Duodenal mucosa (tissue), 2 donors: ENCODE measurements at regions not wholly inside any gene's neighbourhood (a gene's known extent, or its start where the extent isn't known, plus 50 kb on each side); places are given as distances from the start of the nearest gene placed in this dataset.

Source experiments
- H3K27ac ChIP-seq: one replicate; pipeline ENCODE4 v1.7.0; 2013; ENCODE audit warnings: low read depth, low read length
- H3K27me3 ChIP-seq, 2 donors: one replicate each; pipeline ENCODE4 v1.7.0; 2013; ENCODE audit warnings: low read length in 2 of 2, control low read depth in 1 of 2; ENCODE audit not compliant: insufficient read depth in 2 of 2, control insufficient read depth in 1 of 2
- H3K36me3 ChIP-seq, 2 donors: one replicate each; pipeline ENCODE4 v1.7.0; 2013; ENCODE audit warnings: low read length in 2 of 2, control low read depth in 1 of 2; ENCODE audit not compliant: insufficient read depth in 2 of 2, control insufficient read depth in 1 of 2
- H3K4me1 ChIP-seq, 2 donors: one replicate each; pipeline ENCODE4 v1.7.0; 2013; ENCODE audit warnings: low read length in 2 of 2, control low read depth in 1 of 2; ENCODE audit not compliant: insufficient read depth in 2 of 2, control insufficient read depth in 1 of 2
- H3K4me3 ChIP-seq, 2 donors: one replicate each; pipeline ENCODE4 v1.7.0; 2013; ENCODE audit warnings: low read length in 2 of 2, low read depth in 1 of 2
- H3K9ac ChIP-seq, 2 donors: one replicate each; pipeline ENCODE4 v1.7.0; 2013; ENCODE audit warnings: low read length in 2 of 2, low read depth in 1 of 2
- H3K9me3 ChIP-seq, 2 donors: one replicate each; pipeline ENCODE4 v1.7.0; 2013; ENCODE audit warnings: low read length in 2 of 2, control low read depth in 1 of 2; ENCODE audit not compliant: control insufficient read depth in 1 of 2

GRCh38 chr1:195973311-195973904, 634.8 kb downstream of the KCNT2 start:
- Histone ChIP-seq H3K4me3 (no peak overlapping the region), H3K4me1 (no peaks in the 10 kb centered on the region), H3K27ac (no peak overlapping the region), H3K9me3 (no peaks in the 10 kb centered on the region), H3K36me3 (no peaks in the 10 kb centered on the region), H3K9ac (no peak overlapping the region), H3K27me3 (no peaks in the 10 kb centered on the region)

GRCh38 chr1:195971589-195971988, 636.7 kb downstream of the KCNT2 start:
- Histone ChIP-seq H3K4me1 (no peaks in the 10 kb centered on the region), H3K9me3 (no peaks in the 10 kb centered on the region), H3K9ac (no peak overlapping the region), H3K4me3 (no peak overlapping the region), H3K27me3 (no peaks in the 10 kb centered on the region), H3K27ac (no peak overlapping the region), H3K36me3 (no peaks in the 10 kb centered on the region)

- H3K9ac ChIP-seq: no peak overlapping the region
- no peaks in the 10 kb centered on the region for H3K27me3 ChIP-seq
- no peaks in the 10 kb centered on the region for H3K36me3 ChIP-seq
- no peak overlapping the region for H3K27ac ChIP-seq
- H3K4me3 ChIP-seq: no peak overlapping the region
- no peaks in the 10 kb centered on the region for H3K9me3 ChIP-seq
- H3K4me1 ChIP-seq: no peaks in the 10 kb centered on the region
These were observed 638.0 kb downstream of the KCNT2 start for GRCh38 chr1:195970209-195970608.

- Histone ChIP-seq H3K4me1 (no peaks in the 10 kb centered on the region), H3K4me3 (no peak overlapping the region), H3K36me3 (no peaks in the 10 kb centered on the region), H3K9ac (no peak overlapping the region), H3K27ac (no peak overlapping the region), H3K9me3 (no peaks in the 10 kb centered on the region), H3K27me3 (no peaks in the 10 kb centered on the region)
These were observed 642.8 kb downstream of the KCNT2 start for GRCh38 chr1:195965475-195965874.

GRCh38 chr1:195965036-195965435, 643.2 kb downstream of the KCNT2 start:
- H3K9ac ChIP-seq: no peak overlapping the region
- H3K9me3 ChIP-seq: no peaks in the 10 kb centered on the region
- H3K27ac ChIP-seq: no peak overlapping the region
- H3K4me3 ChIP-seq: no peak overlapping the region
- H3K4me1 ChIP-seq: no peaks in the 10 kb centered on the region
- H3K27me3 ChIP-seq: no peaks in the 10 kb centered on the region
- H3K36me3 ChIP-seq: no peaks in the 10 kb centered on the region

GRCh38 chr1:195964516-195964915, 643.7 kb downstream of the KCNT2 start:
- no peaks in the 10 kb centered on the region for H3K4me1 ChIP-seq
- H3K9me3 ChIP-seq: no peaks in the 10 kb centered on the region
- no peaks in the 10 kb centered on the region for H3K36me3 ChIP-seq
- no peaks in the 10 kb centered on the region for H3K27me3 ChIP-seq
- no peak overlapping the region for H3K4me3 ChIP-seq
- H3K27ac ChIP-seq: no peak overlapping the region
- no peak overlapping the region for H3K9ac ChIP-seq

- Histone ChIP-seq H3K4me3 (no peak overlapping the region), H3K36me3 (no peaks in the 10 kb centered on the region), H3K4me1 (no peaks in the 10 kb centered on the region), H3K27ac (no peak overlapping the region), H3K9me3 (no peaks in the 10 kb centered on the region), H3K9ac (no peak overlapping the region), H3K27me3 (no peaks in the 10 kb centered on the region)
These were observed 646.2 kb downstream of the KCNT2 start for GRCh38 chr1:195962051-195962450.

GRCh38 chr1:195960580-195960979, 647.7 kb downstream of the KCNT2 start:
- H3K4me1 ChIP-seq: no peaks in the 10 kb centered on the region
- no peaks in the 10 kb centered on the region for H3K27me3 ChIP-seq
- no peak overlapping the region for H3K27ac ChIP-seq
- no peak overlapping the region for H3K9ac ChIP-seq
- H3K9me3 ChIP-seq: no peaks in the 10 kb centered on the region
- H3K4me3 ChIP-seq: no peak overlapping the region
- H3K36me3 ChIP-seq: no peaks in the 10 kb centered on the region

GRCh38 chr1:195958131-195958530, 650.1 kb downstream of the KCNT2 start:
- no peak overlapping the region for H3K9ac ChIP-seq
- no peak overlapping the region for H3K27ac ChIP-seq
- H3K4me1 ChIP-seq: no peaks in the 10 kb centered on the region
- no peaks in the 10 kb centered on the region for H3K27me3 ChIP-seq
- H3K36me3 ChIP-seq: no peaks in the 10 kb centered on the region
- H3K9me3 ChIP-seq: no peaks in the 10 kb centered on the region
- H3K4me3 ChIP-seq: no peak overlapping the region

GRCh38 chr1:195956845-195957244, 651.4 kb downstream of the KCNT2 start:
- H3K9me3 ChIP-seq: no peaks in the 10 kb centered on the region
- H3K27me3 ChIP-seq: no peaks in the 10 kb centered on the region
- no peak overlapping the region for H3K27ac ChIP-seq
- H3K36me3 ChIP-seq: no peaks in the 10 kb centered on the region
- no peaks in the 10 kb centered on the region for H3K4me1 ChIP-seq
- no peak overlapping the region for H3K4me3 ChIP-seq
- no peak overlapping the region for H3K9ac ChIP-seq

GRCh38 chr1:195954848-195955247, 653.4 kb downstream of the KCNT2 start:
- Histone ChIP-seq H3K4me3 (no peak overlapping the region), H3K4me1 (no peaks in the 10 kb centered on the region), H3K9me3 (no peaks in the 10 kb centered on the region), H3K9ac (no peak overlapping the region), H3K36me3 (no peaks in the 10 kb centered on the region), H3K27ac (no peak overlapping the region), H3K27me3 (no peaks in the 10 kb centered on the region)
